BJ (cell line): ENCODE measurements at regions not wholly inside any gene's neighbourhood (a gene's known extent, or its start where the extent isn't known, plus 50 kb on each side); places are given as distances from the start of the nearest gene placed in this dataset.

ENCODE experiments used
- CTCF ChIA-PET: fragments of 350-600 bp; formaldehyde crosslinking; extraction: SDS; loops from one replicate; lab custom pipeline; 2021; ENCODE audit warnings: antibody characterized with exemption, inconsistent platforms; lab: Yijun Ruan, JAX
- POLR2A ChIA-PET: fragments of 300-600 bp; sonication (Branson Sonifier 250); formaldehyde crosslinking; extraction: SDS; loops from one replicate; lab custom pipeline; 2021; ENCODE audit warnings: antibody characterized with exemption; lab: Charles Lee
- DNase-seq: peaks from one replicate; pipeline ENCODE4 v3.0.0-alpha.2; 2011; ENCODE audit warnings: low read depth
- H3K27me3 ChIP-seq: 2 replicates; pipeline ENCODE4 v1.6.0; 2011; ENCODE audit warnings: low read length; ENCODE audit not compliant: control insufficient read depth, insufficient read depth
- H3K36me3 ChIP-seq: 2 replicates; pipeline ENCODE4 v1.5.1; 2011; ENCODE audit warnings: low read length; ENCODE audit not compliant: control insufficient read depth, insufficient read depth
- H3K4me3 ChIP-seq: 2 replicates; pipeline ENCODE4 v1.5.1; 2011; ENCODE audit warnings: low read depth, mild to moderate bottlenecking, control low read depth, low read length
- TF ChIP-seq, protein P1 (sequence below): IDR thresholded peaks from 2 replicates; pipeline ENCODE4 v1.5.1; 2011; ENCODE audit warnings: low read depth, mild to moderate bottlenecking, control low read depth, inconsistent platforms, low read length, moderate library complexity; ENCODE audit not compliant: insufficient read depth

- TF ChIP-seq, protein P1, sequence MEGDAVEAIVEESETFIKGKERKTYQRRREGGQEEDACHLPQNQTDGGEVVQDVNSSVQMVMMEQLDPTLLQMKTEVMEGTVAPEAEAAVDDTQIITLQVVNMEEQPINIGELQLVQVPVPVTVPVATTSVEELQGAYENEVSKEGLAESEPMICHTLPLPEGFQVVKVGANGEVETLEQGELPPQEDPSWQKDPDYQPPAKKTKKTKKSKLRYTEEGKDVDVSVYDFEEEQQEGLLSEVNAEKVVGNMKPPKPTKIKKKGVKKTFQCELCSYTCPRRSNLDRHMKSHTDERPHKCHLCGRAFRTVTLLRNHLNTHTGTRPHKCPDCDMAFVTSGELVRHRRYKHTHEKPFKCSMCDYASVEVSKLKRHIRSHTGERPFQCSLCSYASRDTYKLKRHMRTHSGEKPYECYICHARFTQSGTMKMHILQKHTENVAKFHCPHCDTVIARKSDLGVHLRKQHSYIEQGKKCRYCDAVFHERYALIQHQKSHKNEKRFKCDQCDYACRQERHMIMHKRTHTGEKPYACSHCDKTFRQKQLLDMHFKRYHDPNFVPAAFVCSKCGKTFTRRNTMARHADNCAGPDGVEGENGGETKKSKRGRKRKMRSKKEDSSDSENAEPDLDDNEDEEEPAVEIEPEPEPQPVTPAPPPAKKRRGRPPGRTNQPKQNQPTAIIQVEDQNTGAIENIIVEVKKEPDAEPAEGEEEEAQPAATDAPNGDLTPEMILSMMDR = no peak
- no peaks in the 10 kb centered on the region for H3K36me3 ChIP-seq
- POLR2A ChIA-PET = no interaction called here
- no peaks in the 10 kb centered on the region for H3K27me3 ChIP-seq
- no peak overlapping the region for H3K4me3 ChIP-seq
- CTCF ChIA-PET = no interaction called here
- DNase-seq = no peak
Observed at GRCh38 chr1:59169703-59170102, 127.2 kb upstream of the FGGY start.

DNA sequence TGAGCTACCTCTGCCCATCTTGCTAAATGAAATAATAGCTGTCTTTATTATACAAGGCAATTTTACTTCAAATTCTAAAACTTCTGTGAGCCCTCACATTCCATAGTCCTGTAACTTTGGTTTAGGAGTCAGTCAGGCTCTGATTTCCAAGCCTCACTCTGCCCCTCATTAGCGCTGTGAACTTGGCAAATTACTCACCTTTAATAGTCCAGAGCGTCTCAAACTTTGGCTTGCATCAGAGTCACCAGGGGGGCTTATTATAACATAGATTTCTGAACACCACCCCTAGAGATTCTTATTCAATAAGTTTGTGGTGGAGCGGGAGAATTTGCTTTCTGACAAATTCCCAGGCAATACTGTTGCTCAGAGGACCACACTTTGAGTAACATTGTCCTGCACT, 126.2 kb upstream of the FGGY start:
- TF ChIP-seq, protein P1 = no peak
- no peaks in the 10 kb centered on the region for H3K27me3 ChIP-seq
- ChIA-PET CTCF (interaction anchor here (1.1 kb wide), 1 partner anchor 11 kb away, joined by 3 read pairs; no protein-coding TSS in a partner anchor), POLR2A (no interaction called here)
- DNase-seq = no peak
- no peak overlapping the region for H3K4me3 ChIP-seq
- no peaks in the 10 kb centered on the region for H3K36me3 ChIP-seq

GRCh38 chr1:59171788-59172187, 125.1 kb upstream of the FGGY start:
- no peak for DNase-seq
- TF ChIP-seq, protein P1 = no peak

DNA sequence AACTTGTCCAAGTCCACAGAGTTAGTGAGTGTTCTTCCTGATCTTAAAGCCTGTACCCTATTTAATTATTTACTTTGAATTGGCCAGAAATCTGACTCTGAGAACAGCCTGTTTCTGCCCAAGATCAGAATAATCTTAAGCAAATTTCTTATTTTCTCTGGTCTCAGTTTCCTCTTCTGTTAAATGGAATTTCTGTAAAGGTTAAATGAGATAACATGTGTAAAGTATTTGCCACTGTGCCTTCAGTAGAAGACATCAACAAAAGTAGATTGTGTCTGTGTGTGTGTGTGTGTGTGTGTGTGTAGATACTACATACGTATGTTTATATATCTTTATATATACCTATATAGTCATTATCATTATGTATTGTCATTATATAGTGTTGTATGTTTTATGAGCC, 124.2 kb upstream of the FGGY start:
- TF ChIP-seq, protein P1 = no peak
- no peaks in the 10 kb centered on the region for H3K36me3 ChIP-seq
- DNase-seq = no peak
- no peaks in the 10 kb centered on the region for H3K27me3 ChIP-seq
- CTCF ChIA-PET = no interaction called here
- H3K4me3 ChIP-seq = no peak overlapping the region
- POLR2A ChIA-PET = no interaction called here

More at GRCh38 chr1:59171788-59172187, 125.1 kb upstream of the FGGY start:
- ChIA-PET CTCF (interaction anchor here (1.1 kb wide), 1 partner anchor 12 kb away, joined by 3 read pairs; no protein-coding TSS in a partner anchor), POLR2A (no interaction called here)
- no peak overlapping the region for H3K4me3 ChIP-seq
- H3K36me3 ChIP-seq = no peaks in the 10 kb centered on the region
- H3K27me3 ChIP-seq = no peaks in the 10 kb centered on the region

DNA sequence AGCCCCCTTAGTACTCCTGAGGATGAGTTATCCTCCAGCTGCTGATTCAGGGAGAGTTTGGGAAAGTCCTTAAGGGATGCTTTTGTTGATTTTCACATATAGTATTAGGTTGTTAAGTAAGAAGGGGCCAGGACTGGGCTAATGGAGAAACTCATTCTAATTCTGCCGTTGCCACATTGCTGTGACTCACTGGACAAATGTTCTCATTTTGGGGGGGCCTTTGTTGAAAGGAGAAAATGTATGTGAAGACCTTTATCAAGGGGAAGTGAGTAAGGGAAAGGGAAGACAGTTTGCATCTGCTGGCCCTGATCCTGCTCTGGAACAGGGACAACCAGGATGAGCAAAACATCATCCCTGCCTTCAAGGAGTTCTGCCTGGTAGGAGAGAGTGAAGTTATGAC, 123.2 kb upstream of the FGGY start:
- ChIA-PET POLR2A (interaction anchor here (0.5 to 0.6 kb wide), 2 partner anchors 13 to 56 kb away, joined by 3 to 6 read pairs; no protein-coding TSS in a partner anchor), CTCF (interaction anchor here (0.6 kb wide), 1 partner anchor 9 kb away, joined by 3 read pairs; no protein-coding TSS in a partner anchor)
- H3K36me3 ChIP-seq = no peaks in the 10 kb centered on the region
- no peak for DNase-seq
- TF ChIP-seq, protein P1 = no peak
- no peaks in the 10 kb centered on the region for H3K27me3 ChIP-seq
- H3K4me3 ChIP-seq = no peak overlapping the region
